ENCODE measurements at regions not wholly inside any gene's neighbourhood (a gene's known extent, or its start where the extent isn't known, plus 50 kb on each side); places are given as distances from the start of the nearest gene placed in this dataset.

DNA sequence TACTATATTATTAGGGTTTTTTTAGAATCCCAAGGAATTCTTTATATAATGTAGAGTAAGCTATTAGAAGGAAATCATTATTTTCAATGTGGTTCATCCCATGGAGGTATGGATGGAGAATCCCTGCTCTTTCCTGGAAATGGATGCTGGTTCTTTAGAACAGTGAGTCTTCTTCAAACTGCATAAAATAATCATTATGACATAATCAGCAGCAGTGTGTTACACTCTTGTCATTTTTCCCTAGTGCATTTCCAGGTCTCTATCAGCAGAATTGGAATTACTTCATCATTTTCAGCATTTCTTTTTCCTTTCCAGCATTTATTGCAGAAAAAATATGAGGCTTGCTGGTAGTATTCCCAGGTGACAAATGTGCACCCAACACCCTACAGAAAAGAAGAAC lies 168.1 kb downstream of the ETAA1 start:
- Histone ChIP-seq H3K27ac (ENCODE audit: low read depth, low read length, poor library complexity, severe bottlenecking) (no peak overlapping the region), H3K4me3 (ENCODE audit: low read depth, low read length, poor library complexity, severe bottlenecking) (no peak overlapping the region), H3K9me3 (ENCODE audit: low read depth, low read length, poor library complexity, severe bottlenecking) (no peaks in the 10 kb centered on the region), H3K27me3 (replicated peaks; ENCODE audit: insufficient read depth, low read depth, low read length, poor library complexity) (no peaks in the 10 kb centered on the region), H3K4me1 (ENCODE audit: insufficient read depth, low read length, poor library complexity, severe bottlenecking) (no peaks in the 10 kb centered on the region), H3K36me3 (ENCODE audit: insufficient read depth, low read length, poor library complexity, severe bottlenecking) (no peaks in the 10 kb centered on the region)
- DNase-seq (ENCODE audit: low spot score) = no peak
- BruUV-seq (replicated peaks) = no TSS peak
- TF ChIP-seq EZH2 (IDR thresholded peaks at IDR 0.05; ENCODE audit: borderline replicate concordance, low read depth, low read length, poor library complexity, severe bottlenecking) = no peak
- CTCF ChIA-PET = no interaction called here
- POLR2A ChIA-PET (ENCODE audit: low non-redundant PET) = no interaction called here
- intact Hi-C loops (cut with micrococcal nuclease; ENCODE audit: unreplicated experiment) = no loop called here

DNA sequence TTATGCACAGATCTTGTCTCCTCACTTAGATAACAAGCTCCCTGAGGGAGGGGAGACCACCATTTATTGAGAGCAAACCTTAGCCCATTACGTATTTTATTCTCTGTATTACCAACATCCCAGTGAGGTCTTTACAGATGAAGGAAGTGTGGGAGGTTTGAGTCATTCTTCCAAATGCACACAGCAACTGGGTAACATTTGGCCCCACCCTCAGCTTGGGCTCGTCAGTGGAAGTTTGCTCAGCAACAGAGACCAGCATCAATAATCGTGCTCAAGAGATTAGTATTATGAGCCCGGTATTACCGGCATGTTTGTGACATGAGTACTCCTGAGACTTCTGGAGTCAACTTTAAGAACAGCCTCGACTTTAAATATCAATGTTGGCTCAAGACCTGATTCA lies 168.6 kb downstream of the ETAA1 start:
- intact Hi-C loops (cut with micrococcal nuclease; ENCODE audit: unreplicated experiment) = no loop called here
- CTCF ChIA-PET = no interaction called here
- H3K9me3 ChIP-seq (ENCODE audit: low read depth, low read length, poor library complexity, severe bottlenecking) = no peaks in the 10 kb centered on the region
- H3K4me3 ChIP-seq (ENCODE audit: low read depth, low read length, poor library complexity, severe bottlenecking) = no peak overlapping the region
- H3K36me3 ChIP-seq (ENCODE audit: insufficient read depth, low read length, poor library complexity, severe bottlenecking) = no peaks in the 10 kb centered on the region
- H3K27me3 ChIP-seq (replicated peaks; ENCODE audit: insufficient read depth, low read depth, low read length, poor library complexity) = no peaks in the 10 kb centered on the region
- H3K27ac ChIP-seq (ENCODE audit: low read depth, low read length, poor library complexity, severe bottlenecking) = no peak overlapping the region
- POLR2A ChIA-PET (ENCODE audit: low non-redundant PET) = no interaction called here
- TF ChIP-seq EZH2 (IDR thresholded peaks at IDR 0.05; ENCODE audit: borderline replicate concordance, low read depth, low read length, poor library complexity, severe bottlenecking) = no peak
- TF ChIP-seq, protein P1, sequence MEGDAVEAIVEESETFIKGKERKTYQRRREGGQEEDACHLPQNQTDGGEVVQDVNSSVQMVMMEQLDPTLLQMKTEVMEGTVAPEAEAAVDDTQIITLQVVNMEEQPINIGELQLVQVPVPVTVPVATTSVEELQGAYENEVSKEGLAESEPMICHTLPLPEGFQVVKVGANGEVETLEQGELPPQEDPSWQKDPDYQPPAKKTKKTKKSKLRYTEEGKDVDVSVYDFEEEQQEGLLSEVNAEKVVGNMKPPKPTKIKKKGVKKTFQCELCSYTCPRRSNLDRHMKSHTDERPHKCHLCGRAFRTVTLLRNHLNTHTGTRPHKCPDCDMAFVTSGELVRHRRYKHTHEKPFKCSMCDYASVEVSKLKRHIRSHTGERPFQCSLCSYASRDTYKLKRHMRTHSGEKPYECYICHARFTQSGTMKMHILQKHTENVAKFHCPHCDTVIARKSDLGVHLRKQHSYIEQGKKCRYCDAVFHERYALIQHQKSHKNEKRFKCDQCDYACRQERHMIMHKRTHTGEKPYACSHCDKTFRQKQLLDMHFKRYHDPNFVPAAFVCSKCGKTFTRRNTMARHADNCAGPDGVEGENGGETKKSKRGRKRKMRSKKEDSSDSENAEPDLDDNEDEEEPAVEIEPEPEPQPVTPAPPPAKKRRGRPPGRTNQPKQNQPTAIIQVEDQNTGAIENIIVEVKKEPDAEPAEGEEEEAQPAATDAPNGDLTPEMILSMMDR (conservative IDR thresholded peaks at IDR 0.05; ENCODE audit: low read depth, low read length) = no peak
- DNase-seq (ENCODE audit: low spot score) = peak; percentile 28
- no TSS peak for BruUV-seq (replicated peaks)
- no peaks in the 10 kb centered on the region for H3K4me1 ChIP-seq (ENCODE audit: insufficient read depth, low read length, poor library complexity, severe bottlenecking)

DNA sequence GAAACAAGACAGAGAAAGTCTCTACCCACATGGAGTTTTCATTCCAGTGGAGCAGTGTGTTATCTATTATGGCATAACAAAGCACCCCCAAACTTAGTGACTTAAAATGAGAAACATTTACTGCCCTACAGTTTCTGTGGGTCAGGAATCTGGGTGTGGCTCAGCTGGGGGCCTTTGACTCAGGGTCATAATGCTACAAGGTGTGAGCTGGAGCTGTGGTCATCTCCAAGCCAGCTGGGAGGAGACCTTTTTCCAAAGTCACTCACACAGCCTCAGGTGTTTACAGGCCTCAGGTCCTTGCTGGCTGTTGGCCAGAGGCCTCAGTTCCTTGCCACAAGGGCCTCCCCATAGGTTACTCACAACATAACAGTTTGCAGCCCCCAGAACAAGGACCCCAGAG lies 169.2 kb downstream of the ETAA1 start:
- no peak for DNase-seq (ENCODE audit: low spot score)
- no peaks in the 10 kb centered on the region for H3K9me3 ChIP-seq (ENCODE audit: low read depth, low read length, poor library complexity, severe bottlenecking)
- no peaks in the 10 kb centered on the region for H3K36me3 ChIP-seq (ENCODE audit: insufficient read depth, low read length, poor library complexity, severe bottlenecking)
- H3K27me3 ChIP-seq (replicated peaks; ENCODE audit: insufficient read depth, low read depth, low read length, poor library complexity) = no peaks in the 10 kb centered on the region
- H3K4me3 ChIP-seq (ENCODE audit: low read depth, low read length, poor library complexity, severe bottlenecking) = no peak overlapping the region
- ChIA-PET POLR2A (ENCODE audit: low non-redundant PET) (no interaction called here), CTCF (no interaction called here)
- intact Hi-C loops (cut with micrococcal nuclease; ENCODE audit: unreplicated experiment) = no loop called here
- BruUV-seq (replicated peaks) = no TSS peak
- H3K4me1 ChIP-seq (ENCODE audit: insufficient read depth, low read length, poor library complexity, severe bottlenecking) = no peaks in the 10 kb centered on the region
- no peak for TF ChIP-seq EZH2 (IDR thresholded peaks at IDR 0.05; ENCODE audit: borderline replicate concordance, low read depth, low read length, poor library complexity, severe bottlenecking)
- TF ChIP-seq, protein P1 (conservative IDR thresholded peaks at IDR 0.05; ENCODE audit: low read depth, low read length) = no peak
- no peak overlapping the region for H3K27ac ChIP-seq (ENCODE audit: low read depth, low read length, poor library complexity, severe bottlenecking)

DNA sequence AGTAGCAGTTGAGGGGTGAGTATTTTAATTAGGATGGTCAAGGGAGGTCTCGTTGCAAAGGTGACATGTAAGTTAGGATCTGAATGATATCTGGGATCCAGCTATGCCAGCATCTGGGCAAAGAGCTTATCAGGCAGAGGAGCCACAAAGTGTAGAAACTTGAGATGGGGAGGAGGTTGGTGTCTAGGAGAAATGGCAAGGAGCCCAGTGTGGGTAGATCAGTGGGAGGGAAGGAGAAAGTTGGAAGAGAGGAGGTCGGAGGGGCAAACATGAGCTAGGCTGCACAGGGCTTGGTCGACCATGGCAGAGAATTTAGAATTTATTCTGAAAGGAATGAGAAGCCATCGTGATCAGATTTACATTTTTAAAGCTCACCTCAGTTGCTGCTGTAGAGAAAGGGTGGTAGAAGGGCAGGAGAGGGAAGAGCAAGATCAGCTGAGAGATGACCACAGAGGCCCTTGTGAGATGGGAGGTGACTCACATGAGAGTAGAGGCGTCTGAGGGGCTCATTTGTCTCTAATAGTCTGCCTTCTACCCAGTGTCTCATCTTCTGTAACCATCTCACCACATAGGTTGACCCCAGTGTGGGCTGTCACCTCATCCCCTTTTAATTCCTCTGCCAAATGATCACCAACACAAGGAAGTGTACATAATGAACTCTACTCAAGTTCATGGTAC lies 170.0 kb downstream of the ETAA1 start:
- CTCF ChIA-PET = no interaction called here

More for the DNA sequence above, 170.0 kb downstream of the ETAA1 start:
- H3K27me3 ChIP-seq (replicated peaks; ENCODE audit: insufficient read depth, low read depth, low read length, poor library complexity) = no peaks in the 10 kb centered on the region
- POLR2A ChIA-PET (ENCODE audit: low non-redundant PET) = no interaction called here
- H3K27ac ChIP-seq (ENCODE audit: low read depth, low read length, poor library complexity, severe bottlenecking) = no peak overlapping the region
- H3K9me3 ChIP-seq (ENCODE audit: low read depth, low read length, poor library complexity, severe bottlenecking) = no peaks in the 10 kb centered on the region
- BruUV-seq (replicated peaks) = no TSS peak
- no peak for DNase-seq (ENCODE audit: low spot score)
- H3K4me1 ChIP-seq (ENCODE audit: insufficient read depth, low read length, poor library complexity, severe bottlenecking) = no peaks in the 10 kb centered on the region
- H3K4me3 ChIP-seq (ENCODE audit: low read depth, low read length, poor library complexity, severe bottlenecking) = no peak overlapping the region
- intact Hi-C loops (cut with micrococcal nuclease; ENCODE audit: unreplicated experiment) = no loop called here
- TF ChIP-seq, protein P1 (conservative IDR thresholded peaks at IDR 0.05; ENCODE audit: low read depth, low read length) = no peak
- no peak for TF ChIP-seq EZH2 (IDR thresholded peaks at IDR 0.05; ENCODE audit: borderline replicate concordance, low read depth, low read length, poor library complexity, severe bottlenecking)
- no peaks in the 10 kb centered on the region for H3K36me3 ChIP-seq (ENCODE audit: insufficient read depth, low read length, poor library complexity, severe bottlenecking)
